Activated CD4-positive, alpha-beta T cell treated with anti-CD3 and anti-CD28 coated beads for 4 hours (primary cell): ENCODE measurements at regions not wholly inside any gene's neighbourhood (a gene's known extent, or its start where the extent isn't known, plus 50 kb on each side); places are given as distances from the start of the nearest gene placed in this dataset.
"Not testable (repeated sequence)": the region's sequence is repeated elsewhere in the genome, so short reads cannot be mapped to it uniquely, and the experiment has no call there.

Experiments used
- DNase-seq, 2 donors: peaks; one replicate each; pipeline ENCODE4 v3.0.0-alpha.2; 2020

GRCh38 chr22:46040471-46041465 lies 63.8 kb upstream of the WNT7B start:
- no peak for DNase-seq

GRCh38 chr22:46041642-46042041 lies 64.7 kb upstream of the WNT7B start:
- no peak for DNase-seq

- DNase-seq = no peak
These were observed 65.8 kb upstream of the WNT7B start for GRCh38 chr22:46042786-46043185.

- DNase-seq = no peak
These were observed 66.4 kb upstream of the WNT7B start for GRCh38 chr22:46043339-46043738.

- DNase-seq = no peak
These were observed 67.1 kb upstream of the WNT7B start for GRCh38 chr22:46043816-46044620.

- peak in 1 of 2 donors; percentile 25 for DNase-seq
These were observed 67.9 kb upstream of the WNT7B start for GRCh38 chr22:46044621-46045458.

- no peak for DNase-seq
These were observed 68.7 kb upstream of the WNT7B start for GRCh38 chr22:46045459-46046298.

GRCh38 chr22:46046299-46046685 lies 69.3 kb upstream of the WNT7B start:
- DNase-seq = no peak

- DNase-seq = no peak
These were observed 70.3 kb upstream of the WNT7B start for GRCh38 chr22:46047226-46047625.

- DNase-seq = no peak
These were observed 71.1 kb upstream of the WNT7B start for GRCh38 chr22:46047841-46048595.

- not testable (repeated sequence) for DNase-seq
These were observed 71.7 kb upstream of the WNT7B start for GRCh38 chr22:46048661-46049060.

- no peak for DNase-seq
These were observed 72.9 kb upstream of the WNT7B start for GRCh38 chr22:46049726-46050450.

- DNase-seq = no peak
These were observed 73.5 kb upstream of the WNT7B start for GRCh38 chr22:46050451-46050845.

- DNase-seq = no peak
These were observed 74.1 kb upstream of the WNT7B start for GRCh38 chr22:46050916-46051614.

- DNase-seq = no peak
These were observed 74.7 kb upstream of the WNT7B start for GRCh38 chr22:46051646-46052045.

GRCh38 chr22:46052331-46052771 lies 75.4 kb upstream of the WNT7B start:
- no peak for DNase-seq

- no peak for DNase-seq
These were observed 76.0 kb upstream of the WNT7B start for GRCh38 chr22:46052801-46053562.

- peak; percentile 41 to 65 for DNase-seq
These were observed 76.7 kb upstream of the WNT7B start for GRCh38 chr22:46053563-46054090.
